ENCODE measurements at regions not wholly inside any gene's neighbourhood (a gene's known extent, or its start where the extent isn't known, plus 50 kb on each side); places are given as distances from the start of the nearest gene placed in this dataset.

GRCh38 chr1:243943671-243944428 lies 93.8 kb upstream of the AKT3 start:
- POLR2A ChIA-PET (ENCODE audit: partially characterized antibody), result interaction anchor here (1.8 kb wide), 1 partner anchor 192 kb away, joined by 4 read pairs; no protein-coding TSS in a partner anchor
- 82% methylated on average over 10 of the region's 10 CpGs; no CpG with 5 or more reads in 1 of the 2 experiments for whole genome bisulfite sequencing, 2 experiments (ENCODE audit: extremely low coverage in 1 of 2, insufficient coverage in 1 of 2, insufficient read length in 1 of 2, insufficient replicate concordance in 2 of 2, low coverage in 1 of 2, low lambda C conversion rate in 2 of 2, missing lambda C conversion rate in 1 of 2)
- no peak overlapping the region for H4K5ac ChIP-seq (ENCODE audit: insufficient read length, low read depth, low read length)
- H2BK12ac ChIP-seq (ENCODE audit: low read depth, low read length), result no peak overlapping the region
- no peaks in the 10 kb centered on the region for H3K79me2 ChIP-seq (ENCODE audit: control insufficient read depth in 1 of 2, insufficient read depth in 2 of 2, low read length in 2 of 2)
- no peak overlapping the region for H4K91ac ChIP-seq (replicated peaks; ENCODE audit: insufficient read length, low read length)
- no peak overlapping the region for H3K4ac ChIP-seq (replicated peaks; ENCODE audit: insufficient read length, low read depth, low read length)
- DNase-seq (ENCODE audit: low read depth in 1 of 2, low spot score in 2 of 2), result peak in 1 of 2 experiments; percentile 33
- peak overlapping the region; percentile 53 to 56 for H3K4me2 ChIP-seq (ENCODE audit: insufficient read depth in 1 of 2, low read depth in 2 of 2, low read length in 2 of 2)
- H2BK120ac ChIP-seq (replicated peaks; ENCODE audit: low read depth, low read length), result no peak overlapping the region
- peak overlapping the region in 1 of 4 experiments; percentile 44; a peak in 4 of 8 replicates for H3K4me3 ChIP-seq (ENCODE audit: extremely low read depth in 1 of 4, insufficient read depth in 2 of 4, low read depth in 3 of 4, low read length in 4 of 4)
- no peak overlapping the region for H3K23ac ChIP-seq (ENCODE audit: insufficient read length)
- no peak for FAIRE-seq
- H2BK15ac ChIP-seq (ENCODE audit: low read length), result no peak overlapping the region
- CTCF ChIA-PET (ENCODE audit: partially characterized antibody), result interaction anchor here (0.8 to 3.8 kb wide), 5 partner anchors 13 to 600 kb away, joined by 3 to 21 read pairs (median 3); no protein-coding TSS in a partner anchor
- no peak overlapping the region for H3K9ac ChIP-seq (replicated peaks in 1 of 4; ENCODE audit: extremely low read depth in 1 of 4, low read depth in 3 of 4, low read length in 3 of 4)
- no peak overlapping the region for H3K27ac ChIP-seq (ENCODE audit: low read depth, low read length)
- H2AK5ac ChIP-seq (ENCODE audit: low read depth, low read length), result no peak overlapping the region
- no peak overlapping the region for H3K14ac ChIP-seq (ENCODE audit: insufficient read length)
- H3K27me3 ChIP-seq (replicated peaks in 1 of 4; ENCODE audit: control insufficient read depth in 3 of 4, extremely low read depth in 1 of 4, insufficient read depth in 3 of 4, low read length in 3 of 4), result peaks cover 0 to 20% (median 16%) of the 10 kb centered on the region in 4 experiments; a peak in 5 of 7 replicates
- no peaks in the 10 kb centered on the region; the same call in 1 of the 2 replicates for H3K23me2 ChIP-seq (ENCODE audit: low read depth, low read length)
- peaks cover 3 to 10% (median 5%) of the 10 kb centered on the region in 4 experiments for H3K4me1 ChIP-seq (replicated peaks in 1 of 4; ENCODE audit: control insufficient read depth in 3 of 4, insufficient read depth in 4 of 4, low read length in 3 of 4)
- H3K56ac ChIP-seq (replicated peaks; ENCODE audit: insufficient read length, low read depth, low read length), result no peak overlapping the region
- H4K8ac ChIP-seq (ENCODE audit: extremely low read depth, insufficient read depth, low read length), result no peak overlapping the region
- H3K79me1 ChIP-seq (ENCODE audit: low read depth, low read length), result no peaks in the 10 kb centered on the region
- no peaks in the 10 kb centered on the region for H4K20me1 ChIP-seq (replicated peaks in 1 of 2; ENCODE audit: control insufficient read depth in 1 of 2, insufficient read depth in 2 of 2, low read length in 2 of 2)
- H3K18ac ChIP-seq (ENCODE audit: extremely low read depth, low read length), result no peak overlapping the region
- no peak overlapping the region for H2BK20ac ChIP-seq (ENCODE audit: low read length)
- H3K36me3 ChIP-seq (ENCODE audit: control insufficient read depth in 2 of 4, insufficient read depth in 4 of 4, low read length in 3 of 4), result no peaks in the 10 kb centered on the region
- no peak overlapping the region for H2AFZ ChIP-seq (ENCODE audit: low read length)
- no peaks in the 10 kb centered on the region for H3K9me3 ChIP-seq (ENCODE audit: insufficient read depth in 2 of 2, low read depth in 1 of 2, low read length in 1 of 2)
- no peak overlapping the region for H2BK5ac ChIP-seq (ENCODE audit: low read depth, low read length)
- TF ChIP-seq CHD2 (IDR thresholded peaks at IDR 0.05; ENCODE audit: low read length) (no peak), CBX5 (IDR thresholded peaks at IDR 0.05; ENCODE audit: low read depth, low read length) (no peak), BACH1 (IDR thresholded peaks at IDR 0.05; ENCODE audit: low read length) (no peak), ASH2L (IDR thresholded peaks at IDR 0.05; ENCODE audit: low read length) (no peak), SRF (IDR thresholded peaks at IDR 0.05; ENCODE audit: low read depth, low read length) (no peak), PHF8 (conservative IDR thresholded peaks at IDR 0.05; ENCODE audit: low read depth, low read length) (no peak), ZNF274 (IDR thresholded peaks at IDR 0.05; ENCODE audit: borderline replicate concordance, extremely low read depth, low read length) (no peak), POU5F1 (IDR thresholded peaks at IDR 0.05; ENCODE audit: low read depth, low read length) (no peak), SAP30 (IDR thresholded peaks at IDR 0.05; ENCODE audit: insufficient read depth, insufficient replicate concordance, low read length) (no peak), SUZ12 (IDR thresholded peaks at IDR 0.05; ENCODE audit: low read length) (no peak), HDAC6 (IDR thresholded peaks at IDR 0.05; ENCODE audit: low read depth, low read length) (no peak), SP1 (IDR thresholded peaks at IDR 0.05; ENCODE audit: low read depth, low read length) (no peak), CBX8 (IDR thresholded peaks at IDR 0.05; ENCODE audit: borderline replicate concordance, low read depth, low read length) (no peak)

Data from H1 (cell line).